Activated naive CD4-positive, alpha-beta T cell treated with anti-CD3 and anti-CD28 coated beads, Interleukin-2, amount 10 ng/mL, durations not matched to agents 7 days and 5 days (primary cell): ENCODE measurements at regions not wholly inside any gene's neighbourhood (a gene's known extent, or its start where the extent isn't known, plus 50 kb on each side); places are given as distances from the start of the nearest gene placed in this dataset.
"Not testable (repeated sequence)": the region's sequence is repeated elsewhere in the genome, so short reads cannot be mapped to it uniquely, and the experiment has no call there.

ENCODE experiments used
- CTCF ChIA-PET: fragments of 350-600 bp; sonication (Branson Sonifier 250); formaldehyde crosslinking; loops from one replicate; lab custom pipeline; 2021; ENCODE audit warnings: antibody characterized with exemption; lab: Charles Lee
- DNase-seq: peaks from one replicate; pipeline ENCODE4 v3.0.0-alpha.2; 2020
- H3K27ac Mint-ChIP-seq: one replicate; pipeline ENCODE4 v1.8.0; 2021; ENCODE audit warnings: mild to moderate bottlenecking, moderate library complexity, mixed read lengths
- H3K27me3 Mint-ChIP-seq: one replicate; pipeline ENCODE4 v1.8.0; 2021; ENCODE audit warnings: mild to moderate bottlenecking, mixed read lengths
- H3K36me3 Mint-ChIP-seq: one replicate; pipeline ENCODE4 v1.8.0; 2021; ENCODE audit warnings: mixed read lengths
- H3K4me1 Mint-ChIP-seq: one replicate; pipeline ENCODE4 v1.8.0; 2021; ENCODE audit warnings: mixed read lengths
- H3K4me3 Mint-ChIP-seq: one replicate; pipeline ENCODE4 v1.8.0; 2021; ENCODE audit warnings: mild to moderate bottlenecking, moderate library complexity, mixed read lengths
- H3K9me3 Mint-ChIP-seq: one replicate; pipeline ENCODE4 v1.8.0; 2021; ENCODE audit warnings: mixed read lengths

DNA sequence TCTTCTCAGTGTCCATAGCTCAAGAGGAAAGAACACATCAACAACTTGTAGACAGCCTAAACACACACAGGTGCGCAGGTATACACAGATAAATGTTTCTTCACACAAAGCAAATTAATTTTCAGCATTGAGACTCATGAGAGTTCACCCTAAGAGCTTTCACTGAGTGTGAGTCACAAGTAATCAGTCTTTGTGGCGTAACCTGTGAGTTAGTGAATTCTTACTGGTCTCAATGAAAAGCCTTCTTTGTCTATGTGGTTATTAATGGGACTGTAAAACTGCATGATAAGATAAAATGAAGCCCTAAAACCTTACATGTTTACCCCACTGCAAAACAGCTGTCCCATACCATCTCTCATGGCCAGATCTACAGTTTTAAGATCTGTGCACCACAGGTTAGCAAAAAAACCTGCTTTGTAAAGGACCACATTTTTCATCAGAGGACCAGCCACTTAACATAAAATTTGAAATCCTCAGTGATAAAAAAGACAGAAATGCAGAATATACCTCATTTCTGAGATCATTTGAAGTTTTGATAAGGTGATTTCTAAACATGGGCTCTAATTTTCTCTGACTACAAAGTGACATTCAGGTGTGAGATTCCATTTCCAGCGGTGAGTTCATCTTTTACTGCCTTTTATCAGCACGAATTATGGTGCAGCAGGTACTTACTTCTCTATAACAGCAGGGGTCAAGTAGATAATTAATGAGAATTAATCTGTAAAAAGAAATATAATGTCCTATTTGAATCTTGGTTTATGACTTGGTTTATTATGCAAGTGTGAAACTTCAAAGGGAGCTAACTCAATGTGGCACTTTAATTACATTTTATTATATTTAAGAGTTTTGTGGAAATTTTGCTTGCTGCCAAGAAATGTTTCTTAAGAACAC is 335.7 kb upstream of the PIK3R1 start:
- no peaks in the 10 kb centered on the region for H3K36me3 Mint-ChIP-seq
- no peaks in the 10 kb centered on the region for H3K9me3 Mint-ChIP-seq
- H3K4me3 Mint-ChIP-seq, result no peak overlapping the region
- no peak for DNase-seq
- no peak overlapping the region for H3K27ac Mint-ChIP-seq
- no peaks in the 10 kb centered on the region for H3K4me1 Mint-ChIP-seq
- CTCF ChIA-PET, result interaction anchor here (0.6 kb wide), 1 partner anchor 22 kb away, joined by 3 read pairs; no protein-coding TSS in a partner anchor
- H3K27me3 Mint-ChIP-seq, result no peaks in the 10 kb centered on the region

DNA sequence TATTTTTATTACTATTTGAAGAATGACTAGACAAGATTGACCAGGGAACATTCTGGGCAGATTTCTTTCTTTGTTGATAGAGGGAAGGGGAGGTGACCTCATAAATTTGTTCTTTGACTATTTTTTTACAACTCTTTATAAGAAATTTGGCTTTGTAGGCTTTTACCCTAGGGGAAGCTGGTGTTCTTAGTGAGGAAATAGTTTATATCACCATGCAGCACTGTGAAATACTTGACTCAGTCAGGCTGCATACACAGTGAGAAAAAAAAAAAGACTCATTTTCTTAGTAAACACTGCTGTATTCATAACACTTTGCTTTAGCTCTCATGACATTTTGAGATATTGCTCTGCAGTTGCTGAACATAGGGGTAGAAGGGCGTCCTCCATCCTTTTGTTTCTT is 336.6 kb upstream of the PIK3R1 start:
- no peak for DNase-seq
- CTCF ChIA-PET, result interaction anchor here (0.6 kb wide), 1 partner anchor 21 kb away, joined by 3 read pairs; no protein-coding TSS in a partner anchor
- Mint-ChIP-seq H3K36me3 (no peaks in the 10 kb centered on the region), H3K27me3 (no peaks in the 10 kb centered on the region), H3K27ac (no peak overlapping the region), H3K4me1 (no peaks in the 10 kb centered on the region), H3K4me3 (no peak overlapping the region), H3K9me3 (no peaks in the 10 kb centered on the region)

DNA sequence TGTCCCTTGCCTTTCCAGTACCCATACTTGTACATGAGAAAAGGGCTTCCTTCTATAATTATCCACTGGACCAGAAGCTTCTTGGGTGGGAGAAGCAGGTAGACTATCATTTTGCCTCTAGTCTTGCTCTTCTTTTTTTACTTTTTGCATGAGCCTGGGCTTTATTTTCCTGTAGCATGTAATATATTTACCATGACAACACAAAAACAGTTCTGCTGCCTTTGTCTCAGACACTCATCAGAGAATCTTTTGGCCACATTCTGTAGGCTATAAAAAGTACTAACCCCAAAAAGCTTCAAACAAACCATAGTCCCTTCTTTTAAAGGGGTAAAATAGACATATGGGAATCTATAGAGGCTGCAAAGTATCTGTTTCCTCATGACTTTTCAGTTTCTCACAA is 339.2 kb upstream of the PIK3R1 start:
- Mint-ChIP-seq H3K36me3 (no peaks in the 10 kb centered on the region), H3K4me1 (no peaks in the 10 kb centered on the region), H3K27me3 (no peaks in the 10 kb centered on the region), H3K27ac (no peak overlapping the region), H3K9me3 (no peaks in the 10 kb centered on the region), H3K4me3 (no peak overlapping the region)
- CTCF ChIA-PET, result interaction anchor here (1.0 kb wide), 1 partner anchor 9 kb away, joined by 3 read pairs; no protein-coding TSS in a partner anchor
- no peak for DNase-seq

DNA sequence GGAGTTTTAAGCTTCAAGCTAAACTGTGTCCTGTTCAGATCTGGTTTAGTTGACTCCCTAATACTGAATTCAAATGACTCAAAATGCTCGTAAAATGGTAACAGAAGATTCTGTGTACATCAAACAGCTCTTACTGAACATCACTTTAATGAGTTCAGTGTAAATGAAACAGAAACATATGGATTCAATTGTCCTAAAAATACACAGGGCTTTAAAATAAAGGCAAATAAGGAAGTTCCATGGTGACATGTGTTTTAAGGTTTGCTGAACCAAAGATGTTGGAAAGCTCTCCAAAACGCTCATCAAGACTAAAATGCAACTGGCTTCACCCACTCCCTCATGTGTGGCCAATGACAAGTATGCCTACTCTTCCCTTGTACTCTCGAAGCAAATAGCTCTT is 340.0 kb upstream of the PIK3R1 start:
- DNase-seq, result no peak
- no peaks in the 10 kb centered on the region for H3K27me3 Mint-ChIP-seq
- H3K4me1 Mint-ChIP-seq, result no peaks in the 10 kb centered on the region
- no peak overlapping the region for H3K27ac Mint-ChIP-seq
- CTCF ChIA-PET, result no interaction called here
- H3K4me3 Mint-ChIP-seq, result no peak overlapping the region
- H3K36me3 Mint-ChIP-seq, result no peaks in the 10 kb centered on the region
- H3K9me3 Mint-ChIP-seq, result no peaks in the 10 kb centered on the region

DNA sequence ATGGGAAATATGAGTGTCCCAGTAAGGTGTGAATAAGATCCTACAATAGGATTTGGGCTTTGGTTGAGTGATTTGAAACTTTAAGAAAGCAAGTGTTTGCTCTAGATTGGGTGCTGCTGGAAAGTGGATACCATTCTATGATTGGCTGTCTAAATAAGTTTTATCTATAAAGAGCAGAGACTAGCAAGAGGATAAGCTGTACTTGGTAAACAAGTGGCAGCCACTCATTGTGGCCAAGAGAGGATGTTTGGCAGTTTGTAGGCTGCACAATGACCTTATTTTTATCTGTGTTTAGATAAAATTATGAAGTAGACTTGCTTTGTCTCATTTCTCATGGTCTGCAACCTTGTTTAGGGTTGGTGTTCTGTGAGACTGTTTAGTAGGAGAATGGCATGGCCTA is 341.6 kb upstream of the PIK3R1 start:
- Mint-ChIP-seq H3K36me3 (no peaks in the 10 kb centered on the region), H3K9me3 (no peaks in the 10 kb centered on the region), H3K27ac (no peak overlapping the region), H3K4me1 (no peaks in the 10 kb centered on the region), H3K27me3 (no peaks in the 10 kb centered on the region), H3K4me3 (no peak overlapping the region)
- no peak for DNase-seq
- CTCF ChIA-PET, result no interaction called here

DNA sequence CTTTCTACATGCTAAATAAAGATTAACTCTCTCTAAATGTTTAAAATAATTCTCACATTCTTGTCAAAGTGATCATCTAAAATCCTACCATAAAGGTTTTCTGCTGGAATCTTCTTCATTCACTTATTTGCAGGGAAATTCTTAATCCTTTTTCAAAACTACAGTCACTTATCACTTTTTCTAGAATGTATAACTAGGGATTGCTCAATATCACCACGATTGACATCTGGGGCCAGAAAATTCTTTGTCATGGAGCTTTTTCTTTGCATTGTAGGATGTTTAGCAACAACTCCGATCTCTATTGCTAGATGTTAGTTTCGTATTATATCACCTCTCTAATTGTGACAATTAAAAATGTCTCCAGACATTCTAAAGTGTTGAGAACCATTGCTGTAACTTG is 344.9 kb upstream of the PIK3R1 start:
- CTCF ChIA-PET, result no interaction called here
- no peaks in the 10 kb centered on the region for H3K27me3 Mint-ChIP-seq
- no peak overlapping the region for H3K4me3 Mint-ChIP-seq
- H3K4me1 Mint-ChIP-seq, result no peaks in the 10 kb centered on the region
- no peak for DNase-seq
- no peaks in the 10 kb centered on the region for H3K36me3 Mint-ChIP-seq
- H3K9me3 Mint-ChIP-seq, result no peaks in the 10 kb centered on the region
- no peak overlapping the region for H3K27ac Mint-ChIP-seq

DNA sequence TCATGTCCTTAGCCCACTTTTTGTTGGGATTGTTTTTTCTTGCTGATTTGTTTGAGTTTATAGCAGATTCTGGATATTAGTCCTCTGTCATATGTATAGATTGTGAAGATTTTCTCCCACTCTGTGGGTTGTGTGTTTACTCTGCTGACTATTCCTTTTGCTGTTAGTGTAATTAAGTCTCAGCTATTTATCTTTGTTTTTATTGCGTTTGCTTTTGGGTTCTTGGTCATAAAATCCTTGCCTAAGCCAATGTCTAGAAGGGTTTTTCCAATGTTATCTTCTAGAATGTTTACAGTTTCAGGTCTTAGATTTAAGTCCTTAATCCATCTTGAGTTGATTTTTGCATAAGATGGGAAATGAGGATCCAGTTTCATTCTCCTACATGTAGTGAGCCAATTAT is 351.2 kb upstream of the PIK3R1 start:
- H3K4me3 Mint-ChIP-seq, H3K27me3 Mint-ChIP-seq, CTCF ChIA-PET, H3K9me3 Mint-ChIP-seq, H3K27ac Mint-ChIP-seq, H3K4me1 Mint-ChIP-seq, DNase-seq, H3K36me3 Mint-ChIP-seq: not testable (repeated sequence)

DNA sequence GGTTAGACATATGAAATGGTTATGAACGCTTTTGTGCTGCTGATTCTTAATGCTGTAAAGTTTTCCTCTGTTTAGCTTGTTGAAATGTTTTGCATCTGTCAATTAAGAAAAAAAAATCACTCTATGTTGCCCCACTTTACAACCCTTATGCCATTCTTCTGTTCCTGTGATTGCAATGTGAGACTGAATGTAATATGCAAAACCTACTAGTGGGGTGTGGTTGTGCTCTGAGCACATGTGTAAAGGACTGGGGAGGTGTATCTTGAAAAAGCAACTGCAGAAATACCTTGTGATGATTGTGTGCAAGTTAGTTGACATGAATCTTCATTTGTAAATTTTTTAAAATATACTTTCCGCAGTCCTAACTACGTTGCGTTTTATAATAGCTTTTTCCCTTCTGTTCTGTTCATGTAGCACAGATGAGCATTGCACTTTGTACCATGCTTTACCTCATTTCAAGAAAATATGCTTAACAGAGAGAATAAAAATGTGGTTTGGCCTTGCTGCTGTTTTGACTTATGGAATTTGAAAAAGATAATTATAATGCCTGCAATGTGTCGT is 357.0 kb upstream of the PIK3R1 start:
- Mint-ChIP-seq H3K4me3 (no peak overlapping the region), H3K9me3 (no peaks in the 10 kb centered on the region), H3K27ac (no peak overlapping the region), H3K27me3 (no peaks in the 10 kb centered on the region), H3K36me3 (no peaks in the 10 kb centered on the region), H3K4me1 (no peaks in the 10 kb centered on the region)
- no peak for DNase-seq
- CTCF ChIA-PET, result interaction anchor here (0.6 kb wide), 1 partner anchor 21 kb away, joined by 3 read pairs; no protein-coding TSS in a partner anchor

DNA sequence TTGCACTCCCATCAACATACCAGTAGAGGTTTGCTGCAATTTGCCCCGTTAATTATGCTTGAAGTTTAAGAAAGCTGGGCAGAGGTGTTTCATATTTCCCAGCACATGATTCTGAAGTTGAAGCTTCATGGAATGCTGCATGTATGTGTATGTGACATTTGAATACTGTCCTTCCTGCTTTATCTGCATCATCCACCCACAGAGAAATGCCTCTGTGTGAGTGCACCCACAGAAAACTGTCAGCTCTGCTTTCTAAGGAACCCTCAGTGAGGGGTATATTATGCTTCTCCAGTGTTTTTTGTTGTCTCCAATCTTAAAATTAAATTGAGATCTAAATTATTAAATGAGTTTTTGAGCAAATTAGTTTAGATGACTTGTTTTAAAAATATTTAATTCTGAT is 358.1 kb upstream of the PIK3R1 start:
- CTCF ChIA-PET, result no interaction called here

DNA sequence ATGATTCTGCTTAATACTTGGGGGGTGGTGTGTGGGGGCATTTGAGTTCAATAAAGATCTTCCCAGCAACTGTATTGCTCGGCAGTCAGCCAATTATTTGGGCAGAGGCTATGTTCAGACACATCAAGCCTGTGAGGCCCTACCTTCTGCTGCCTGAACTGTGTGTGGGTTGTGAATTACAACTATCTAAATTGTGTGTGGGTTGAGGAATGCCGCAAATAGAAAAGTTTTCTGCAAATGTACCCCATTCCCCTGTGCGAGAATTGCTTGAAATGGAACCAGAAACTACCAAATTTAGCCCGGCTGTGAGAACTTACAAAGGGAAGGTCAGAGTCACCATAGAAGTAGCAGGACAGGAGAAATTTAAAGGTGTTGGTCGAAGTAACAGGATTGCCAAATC is 360.0 kb upstream of the PIK3R1 start:
- H3K4me1 Mint-ChIP-seq, result no peaks in the 10 kb centered on the region
- H3K27me3 Mint-ChIP-seq, result no peaks in the 10 kb centered on the region
- no peaks in the 10 kb centered on the region for H3K9me3 Mint-ChIP-seq
- CTCF ChIA-PET, result no interaction called here
- no peak overlapping the region for H3K27ac Mint-ChIP-seq
- no peaks in the 10 kb centered on the region for H3K36me3 Mint-ChIP-seq
- no peak overlapping the region for H3K4me3 Mint-ChIP-seq
- no peak for DNase-seq

More for the DNA sequence above, 358.1 kb upstream of the PIK3R1 start:
- H3K36me3 Mint-ChIP-seq, result no peaks in the 10 kb centered on the region
- no peak for DNase-seq
- H3K4me1 Mint-ChIP-seq, result no peaks in the 10 kb centered on the region
- no peaks in the 10 kb centered on the region for H3K9me3 Mint-ChIP-seq
- H3K27ac Mint-ChIP-seq, result no peak overlapping the region
- no peak overlapping the region for H3K4me3 Mint-ChIP-seq
- H3K27me3 Mint-ChIP-seq, result no peaks in the 10 kb centered on the region

DNA sequence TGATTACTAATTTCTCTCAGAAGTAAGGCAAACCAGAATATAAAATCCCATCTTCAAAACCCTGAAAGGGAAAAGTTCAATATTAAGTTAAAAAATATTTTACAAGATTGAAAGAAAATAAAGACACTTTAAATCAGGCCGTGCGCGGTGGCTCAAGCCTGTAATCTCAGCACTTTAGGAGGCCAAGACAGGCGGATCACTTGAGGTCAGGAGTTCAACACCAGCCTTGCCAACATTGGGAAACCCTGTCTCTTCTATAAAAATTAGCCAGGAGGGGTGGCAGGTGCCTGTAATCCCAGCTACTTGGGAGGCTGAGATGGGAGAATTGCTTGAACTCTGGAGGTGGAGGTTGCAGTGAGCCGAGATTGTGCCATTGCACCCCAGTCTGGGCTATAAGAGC is 364.6 kb upstream of the PIK3R1 start:
- H3K4me1 Mint-ChIP-seq, H3K27me3 Mint-ChIP-seq, DNase-seq, CTCF ChIA-PET, H3K4me3 Mint-ChIP-seq, H3K9me3 Mint-ChIP-seq, H3K36me3 Mint-ChIP-seq, H3K27ac Mint-ChIP-seq: not testable (repeated sequence)

DNA sequence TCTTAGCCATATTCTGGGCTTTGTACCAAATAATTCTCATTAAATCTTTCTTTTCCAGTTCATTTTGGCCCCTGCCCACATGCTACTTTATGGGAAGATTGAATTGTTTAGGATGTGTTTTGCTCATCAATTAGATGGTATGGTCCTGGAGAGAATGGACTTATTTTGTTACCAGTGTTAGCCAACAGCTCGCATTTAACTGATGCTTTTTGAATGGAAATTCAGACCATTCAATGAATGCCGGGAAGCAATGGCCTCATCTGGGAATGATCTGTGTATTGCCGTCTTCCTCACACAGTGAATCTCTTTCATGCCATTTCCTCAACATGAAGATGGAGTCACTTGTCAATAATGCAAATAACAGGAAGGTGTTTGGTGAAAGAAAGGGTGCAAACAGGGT is 370.6 kb upstream of the PIK3R1 start:
- Mint-ChIP-seq H3K4me1 (no peaks in the 10 kb centered on the region), H3K9me3 (no peaks in the 10 kb centered on the region), H3K4me3 (no peak overlapping the region), H3K36me3 (no peaks in the 10 kb centered on the region), H3K27me3 (no peaks in the 10 kb centered on the region), H3K27ac (no peak overlapping the region)
- CTCF ChIA-PET, result no interaction called here
- no peak for DNase-seq

DNA sequence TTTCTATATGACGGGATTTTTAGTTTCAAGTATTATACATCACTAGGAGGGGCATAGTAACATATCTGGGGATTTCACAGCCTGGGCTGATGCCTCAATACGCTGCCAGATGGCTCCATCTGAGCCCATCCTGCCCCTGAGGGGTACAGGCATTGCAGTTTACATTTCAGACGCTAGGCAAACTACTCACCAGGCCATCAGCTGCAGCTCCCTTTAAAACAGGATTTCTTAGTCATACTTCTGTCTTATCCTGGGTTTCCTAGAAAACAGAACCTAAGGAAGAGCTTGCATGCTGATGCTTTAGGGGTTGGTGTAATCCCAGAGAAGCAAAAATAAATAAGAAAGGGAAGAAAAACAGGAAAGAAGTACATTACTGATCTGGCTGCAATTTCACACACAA is 372.8 kb upstream of the PIK3R1 start:
- Mint-ChIP-seq H3K9me3 (no peaks in the 10 kb centered on the region), H3K27ac (no peak overlapping the region), H3K4me3 (no peak overlapping the region), H3K36me3 (no peaks in the 10 kb centered on the region), H3K27me3 (no peaks in the 10 kb centered on the region), H3K4me1 (no peaks in the 10 kb centered on the region)
- no peak for DNase-seq
- CTCF ChIA-PET, result no interaction called here

DNA sequence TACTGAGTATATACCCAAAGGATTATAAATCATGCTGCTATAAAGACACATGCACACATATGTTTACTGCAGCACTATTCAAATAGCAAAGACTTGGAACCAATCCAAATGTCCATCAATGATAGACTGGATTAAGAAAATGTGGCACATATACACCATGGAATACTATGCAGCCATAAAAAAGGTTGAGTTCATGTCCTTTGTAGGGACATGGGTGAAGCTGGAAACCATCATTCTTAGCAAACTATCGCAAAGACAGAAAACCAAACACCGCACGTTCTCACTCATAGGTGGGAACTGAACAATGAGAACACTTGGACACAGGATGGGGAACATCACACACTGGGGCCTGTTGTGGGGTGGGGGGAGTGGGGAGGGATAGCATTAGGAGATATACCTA is 378.3 kb upstream of the PIK3R1 start:
- H3K27me3 Mint-ChIP-seq, H3K4me1 Mint-ChIP-seq, H3K36me3 Mint-ChIP-seq, DNase-seq, H3K4me3 Mint-ChIP-seq, H3K9me3 Mint-ChIP-seq, CTCF ChIA-PET, H3K27ac Mint-ChIP-seq: not testable (repeated sequence)

DNA sequence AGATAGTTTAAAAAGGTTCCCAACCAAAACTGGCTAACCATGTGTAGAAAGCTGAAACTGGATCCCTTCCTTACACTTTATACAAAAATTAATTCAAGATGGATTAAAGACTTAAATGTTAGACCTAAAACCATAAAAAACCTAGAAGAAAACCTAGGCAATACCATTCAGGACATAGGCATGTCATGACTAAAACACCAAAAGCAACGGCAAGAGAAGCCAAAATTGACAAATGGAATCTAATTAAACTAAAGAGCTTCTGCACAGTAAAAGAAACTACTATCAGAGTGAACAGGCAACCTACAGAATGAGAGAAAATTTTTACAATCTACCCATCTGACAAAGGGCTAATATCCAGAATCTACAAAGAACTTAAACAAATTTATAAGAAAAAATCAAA is 379.1 kb upstream of the PIK3R1 start:
- DNase-seq, H3K4me1 Mint-ChIP-seq, H3K36me3 Mint-ChIP-seq, H3K9me3 Mint-ChIP-seq, CTCF ChIA-PET, H3K27ac Mint-ChIP-seq, H3K27me3 Mint-ChIP-seq, H3K4me3 Mint-ChIP-seq: not testable (repeated sequence)
